ACC112 (cell line): ENCODE measurements at regions not wholly inside any gene's neighbourhood (a gene's known extent, or its start where the extent isn't known, plus 50 kb on each side); places are given as distances from the start of the nearest gene placed in this dataset.

Experiments
- H2AFZ ChIP-seq: fragments of 200-600 bp; sonication (generic); one replicate; pipeline ENCODE4 v1.6.0; 2017; ENCODE audit warnings: antibody characterized with exemption, low read length; ENCODE audit not compliant: unreplicated experiment
- H3K27ac ChIP-seq: fragments of 200-600 bp; sonication (generic); 2 replicates; pipeline ENCODE4 v1.5.1; 2014; ENCODE audit warnings: low read depth, mild to moderate bottlenecking, antibody characterized with exemption, low read length, moderate library complexity
- H3K27me3 ChIP-seq: fragments of 200-600 bp; sonication (generic); 2 replicates; pipeline ENCODE4 v1.6.1; 2014; ENCODE audit warnings: mild to moderate bottlenecking, antibody characterized with exemption, low read length, moderate library complexity, mixed read lengths; ENCODE audit not compliant: insufficient read depth
- H3K36me3 ChIP-seq: fragments of 200-600 bp; sonication (generic); 2 replicates; pipeline ENCODE4 v1.6.1; 2016; ENCODE audit warnings: mild to moderate bottlenecking, antibody characterized with exemption, low read length, moderate library complexity, mixed read lengths; ENCODE audit not compliant: insufficient read depth
- H3K4me1 ChIP-seq: fragments of 200-600 bp; sonication (generic); one replicate; pipeline ENCODE4 v1.6.1; 2016; ENCODE audit warnings: low read length, mixed read lengths; ENCODE audit not compliant: insufficient read depth, unreplicated experiment, control insufficient read depth
- H3K4me3 ChIP-seq: fragments of 200-600 bp; sonication (generic); 2 replicates; pipeline ENCODE4 v1.5.1; 2014; ENCODE audit warnings: mild to moderate bottlenecking, low read depth, low read length
- H3K79me2 ChIP-seq: fragments of 200-600 bp; sonication (generic); one replicate; pipeline ENCODE4 v1.6.0; 2016; ENCODE audit warnings: low read length; ENCODE audit not compliant: control insufficient read depth, unreplicated experiment, insufficient read depth

GRCh38 chr1:22320587-22321344 lies 130.9 kb upstream of the ZBTB40 start:
- H3K27me3 ChIP-seq, result peaks cover 77% of the 10 kb centered on the region
- no peaks in the 10 kb centered on the region for H3K36me3 ChIP-seq
- H3K4me3 ChIP-seq, result no peak overlapping the region
- no peak overlapping the region for H2AFZ ChIP-seq
- no peak overlapping the region for H3K27ac ChIP-seq
- no peaks in the 10 kb centered on the region for H3K4me1 ChIP-seq
- no peaks in the 10 kb centered on the region for H3K79me2 ChIP-seq

- Histone ChIP-seq H3K79me2 (no peaks in the 10 kb centered on the region), H3K4me1 (no peaks in the 10 kb centered on the region), H3K4me3 (no peak overlapping the region), H3K27ac (no peak overlapping the region), H3K36me3 (no peaks in the 10 kb centered on the region), H3K27me3 (peaks cover 70% of the 10 kb centered on the region), H2AFZ (no peak overlapping the region)
These were observed 129.7 kb upstream of the ZBTB40 start for GRCh38 chr1:22321917-22322316.

- no peak overlapping the region for H2AFZ ChIP-seq
- no peaks in the 10 kb centered on the region for H3K4me1 ChIP-seq
- H3K27me3 ChIP-seq, result peaks cover 61% of the 10 kb centered on the region
These were observed 128.4 kb upstream of the ZBTB40 start for GRCh38 chr1:22323141-22323845.

GRCh38 chr1:22323846-22324504 lies 127.7 kb upstream of the ZBTB40 start:
- Histone ChIP-seq H3K36me3 (no peaks in the 10 kb centered on the region), H2AFZ (no peak overlapping the region), H3K27me3 (peaks cover 60% of the 10 kb centered on the region), H3K27ac (no peak overlapping the region), H3K79me2 (no peaks in the 10 kb centered on the region), H3K4me1 (no peaks in the 10 kb centered on the region), H3K4me3 (no peak overlapping the region)

More at GRCh38 chr1:22323141-22323845, 128.4 kb upstream of the ZBTB40 start:
- Histone ChIP-seq H3K79me2 (no peaks in the 10 kb centered on the region), H3K27ac (no peak overlapping the region), H3K36me3 (no peaks in the 10 kb centered on the region), H3K4me3 (no peak overlapping the region)

- Histone ChIP-seq H3K36me3 (no peaks in the 10 kb centered on the region), H2AFZ (no peak overlapping the region), H3K27ac (no peak overlapping the region), H3K4me3 (no peak overlapping the region), H3K4me1 (no peaks in the 10 kb centered on the region), H3K27me3 (peaks cover 53% of the 10 kb centered on the region), H3K79me2 (no peaks in the 10 kb centered on the region)
These were observed 125.9 kb upstream of the ZBTB40 start for GRCh38 chr1:22325531-22326371.

- H2AFZ ChIP-seq, result no peak overlapping the region
- no peak overlapping the region for H3K4me3 ChIP-seq
- H3K27ac ChIP-seq, result no peak overlapping the region
- H3K27me3 ChIP-seq, result peaks cover 51% of the 10 kb centered on the region
- no peaks in the 10 kb centered on the region for H3K79me2 ChIP-seq
- H3K36me3 ChIP-seq, result no peaks in the 10 kb centered on the region
- no peaks in the 10 kb centered on the region for H3K4me1 ChIP-seq
These were observed 125.2 kb upstream of the ZBTB40 start for GRCh38 chr1:22326372-22326915.

- H3K36me3 ChIP-seq, result no peaks in the 10 kb centered on the region
- no peak overlapping the region for H3K4me3 ChIP-seq
- H3K27ac ChIP-seq, result no peak overlapping the region
- H3K27me3 ChIP-seq, result peaks cover 50% of the 10 kb centered on the region
- no peaks in the 10 kb centered on the region for H3K4me1 ChIP-seq
- no peak overlapping the region for H2AFZ ChIP-seq
- H3K79me2 ChIP-seq, result no peaks in the 10 kb centered on the region
These were observed 124.7 kb upstream of the ZBTB40 start for GRCh38 chr1:22326931-22327330.

- Histone ChIP-seq H3K27ac (no peak overlapping the region), H3K27me3 (peaks cover 50% of the 10 kb centered on the region), H3K4me3 (no peak overlapping the region), H3K79me2 (no peaks in the 10 kb centered on the region), H3K4me1 (no peaks in the 10 kb centered on the region), H2AFZ (no peak overlapping the region), H3K36me3 (no peaks in the 10 kb centered on the region)
These were observed 124.2 kb upstream of the ZBTB40 start for GRCh38 chr1:22327411-22327810.

- Histone ChIP-seq H3K36me3 (no peaks in the 10 kb centered on the region), H3K4me3 (no peak overlapping the region)
These were observed 123.1 kb upstream of the ZBTB40 start for GRCh38 chr1:22328331-22329147.

More at GRCh38 chr1:22328331-22329147, 123.1 kb upstream of the ZBTB40 start:
- Histone ChIP-seq H3K4me1 (no peaks in the 10 kb centered on the region), H3K27ac (no peak overlapping the region), H3K27me3 (peaks cover 50% of the 10 kb centered on the region), H3K79me2 (no peaks in the 10 kb centered on the region), H2AFZ (no peak overlapping the region)
